Heart right ventricle (tissue), 16 donors: ENCODE measurements at regions not wholly inside any gene's neighbourhood (a gene's known extent, or its start where the extent isn't known, plus 50 kb on each side); places are given as distances from the start of the nearest gene placed in this dataset.

Experiments used
- ATAC-seq, 8 donors: fragments of 200-7000 bp; cut with Tn5 transposase; one replicate each; pipeline ENCODE4 v1.9.1; 2020; ENCODE audit warnings: mild to moderate bottlenecking in 8 of 8, moderate library complexity in 8 of 8, moderate number of reproducible peaks in 1 of 8
- DNase-seq, 2 donors: peaks; one replicate each; pipeline ENCODE4 v3.0.0-alpha.2; 2020
- H3K27ac ChIP-seq, 10 donors: fragments of 200-600 bp; sonication (generic) in 2 of 10; one replicate each; pipeline versions ENCODE4 v1.5.0 to v1.8.0; 2020 to 2022; ENCODE audit warnings: mild to moderate bottlenecking in 3 of 10
- H3K27me3 ChIP-seq, 7 donors: fragments of 200-600 bp; one replicate each; pipeline ENCODE4 v1.8.0; 2021 to 2022; ENCODE audit warnings: mild to moderate bottlenecking in 2 of 7
- H3K36me3 ChIP-seq, 9 donors: fragments of 200-600 bp; sonication (generic) in 1 of 9; one replicate each; pipeline versions ENCODE4 v1.5.0 to v1.8.0; 2020 to 2022; ENCODE audit warnings: mild to moderate bottlenecking in 2 of 9
- H3K4me1 ChIP-seq, 9 donors: fragments of 200-600 bp; sonication (generic) in 1 of 9; one replicate each; pipeline versions ENCODE4 v1.5.0 to v1.8.0; 2020 to 2022; ENCODE audit warnings: mild to moderate bottlenecking in 4 of 9
- H3K4me3 ChIP-seq, 10 donors: fragments of 200-600 bp; sonication (generic) in 2 of 10; one replicate each; pipeline versions ENCODE4 v1.5.0 to v1.8.0; 2020 to 2022; ENCODE audit warnings: mild to moderate bottlenecking in 7 of 10, moderate library complexity in 2 of 10
- H3K9me3 ChIP-seq, 11 donors: fragments of 200-600 bp in 10 of 11; sonication (generic) in 2 of 11; one replicate each; pipeline versions ENCODE4 v1.5.0 to v1.8.0; 2013 to 2022; ENCODE audit warnings: mild to moderate bottlenecking in 2 of 11, control low read depth in 1 of 11, moderate library complexity in 1 of 11
- CTCF ChIP-seq, 9 donors: fragments of 200-600 bp; sonication (generic) in 2 of 9; IDR thresholded peaks; one replicate each; pipeline versions ENCODE4 v1.5.0 to v1.8.0; 2021 to 2022; ENCODE audit warnings: antibody characterized with exemption in 9 of 9, mild to moderate bottlenecking in 5 of 9, moderate library complexity in 1 of 9
- WGBS, 2 donors: extraction: QIAGEN DNeasy Blood & Tissue Kit; methylation state at CpG; one replicate each; pipeline ENCODE4 v1.1.7; 2013; ENCODE audit warnings: inconsistent platforms in 1 of 2; 5-methylcytosine and 5-hydroxymethylcytosine counted together
- intact Hi-C, 10 donors: fragments of 100-400 bp; cut with DNase I; formaldehyde crosslinking; loops; one replicate each; pipeline versions ENCODE4 v1.11.1 to v1.14.2; 2022
- donor health status: Arrhythmogenic right ventricular cardiomyopathy.
- donor health status: ischemic (EF 13 %, LVEDD 7.1; RV severe dilation, severe dysfunction).
- donor health status: healthy with polysubstance abuse.
- donor health status: DM: no; HTN: yes; CAD: no.
- donor health status: DM: no; HTN: no; CAD: no.
- donor health status: ischemic (EF 25% LVEDD 6.9; RV normal size, moderate dysfunction).
- donor health status: ischemic (EF 25% LVEDD 5.7; RV mildly dilated, moderate dysfunction).
- donor health status: healthy.
- donor health status: DM: yes; HTN: yes; CAD: no.
- donor health status: Ischemic cardiomyopathy.
- donor health status: ischemic (EF 35%, LVEDD 5.7; RV mildly dilated, moderate dysfunction).
- donor health status: nonischemic (EF 11% LVEDD 7.7; RV severe dilation, severe dysfunction).
- donor health status: DM: yes; HTN: yes; CAD: no.
- donor health status: PGD.
- donor health status: ischemic (EF 29% LVEDD 5.4; RV normal size, mild dysfunction).
- donor health status: nonischemic (EF 23%, LVEDD 6.1; RV moderate dilation, normal function).

DNA sequence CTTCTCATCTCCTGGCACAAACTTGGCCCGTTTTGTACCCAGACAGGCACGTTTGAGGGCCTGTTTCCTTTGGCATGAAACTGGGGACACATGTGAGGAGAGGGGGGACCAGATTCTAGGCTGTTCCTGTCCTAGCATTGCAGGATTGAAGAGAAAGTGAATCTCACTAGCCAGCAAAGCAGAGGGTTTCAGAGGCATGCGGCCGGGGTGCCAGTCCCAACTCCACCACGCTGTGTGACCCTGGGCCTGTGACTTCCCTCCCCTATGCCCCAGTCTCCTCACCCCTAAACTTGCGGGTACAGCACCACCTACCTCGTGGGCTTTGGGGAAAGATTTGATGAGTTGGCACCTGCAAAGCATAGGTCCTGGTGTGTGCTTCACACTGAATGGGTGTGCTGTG is 53.5 kb upstream of the CIBAR2 start:
- intact Hi-C loops = loop anchor here in 3 of 10 donors (5.0 kb wide), 2 partner anchors 38 to 48 kb away; no protein-coding TSS in a partner anchor
- H3K4me3 ChIP-seq = no peak overlapping the region
- H3K27me3 ChIP-seq = peaks cover 0 to 36% (median 0%) of the 10 kb centered on the region in 7 donors
- TF ChIP-seq CTCF (IDR thresholded peaks at IDR 0.05) = no peak
- H3K27ac ChIP-seq = no peak overlapping the region
- DNase-seq (no peak), ATAC-seq (no peak)
- H3K36me3 ChIP-seq = no peaks in the 10 kb centered on the region
- WGBS, 2 donors = 85 to 92% methylated on average over 7 of the region's 7 CpGs
- no peaks in the 10 kb centered on the region for H3K9me3 ChIP-seq
- peaks cover 7 to 79% (median 53%) of the 10 kb centered on the region in 9 donors for H3K4me1 ChIP-seq

- no peak for TF ChIP-seq CTCF (IDR thresholded peaks at IDR 0.05)
- no peaks in the 10 kb centered on the region for H3K36me3 ChIP-seq
- H3K4me3 ChIP-seq = no peak overlapping the region
- no peak overlapping the region for H3K27ac ChIP-seq
- intact Hi-C loops = loop anchor here in 3 of 10 donors (5.0 kb wide), 2 partner anchors 39 to 49 kb away; no protein-coding TSS in a partner anchor
- DNase-seq (no peak), ATAC-seq (no peak)
- 64 to 72% methylated on average over 7 of the region's 7 CpGs for WGBS, 2 donors
- H3K9me3 ChIP-seq = no peaks in the 10 kb centered on the region
- peaks cover 7 to 79% (median 53%) of the 10 kb centered on the region in 9 donors for H3K4me1 ChIP-seq
- peaks cover 0 to 41% (median 0%) of the 10 kb centered on the region in 7 donors for H3K27me3 ChIP-seq
Observed at GRCh38 chr16:85166281-85166680, 54.0 kb upstream of the CIBAR2 start.

DNA sequence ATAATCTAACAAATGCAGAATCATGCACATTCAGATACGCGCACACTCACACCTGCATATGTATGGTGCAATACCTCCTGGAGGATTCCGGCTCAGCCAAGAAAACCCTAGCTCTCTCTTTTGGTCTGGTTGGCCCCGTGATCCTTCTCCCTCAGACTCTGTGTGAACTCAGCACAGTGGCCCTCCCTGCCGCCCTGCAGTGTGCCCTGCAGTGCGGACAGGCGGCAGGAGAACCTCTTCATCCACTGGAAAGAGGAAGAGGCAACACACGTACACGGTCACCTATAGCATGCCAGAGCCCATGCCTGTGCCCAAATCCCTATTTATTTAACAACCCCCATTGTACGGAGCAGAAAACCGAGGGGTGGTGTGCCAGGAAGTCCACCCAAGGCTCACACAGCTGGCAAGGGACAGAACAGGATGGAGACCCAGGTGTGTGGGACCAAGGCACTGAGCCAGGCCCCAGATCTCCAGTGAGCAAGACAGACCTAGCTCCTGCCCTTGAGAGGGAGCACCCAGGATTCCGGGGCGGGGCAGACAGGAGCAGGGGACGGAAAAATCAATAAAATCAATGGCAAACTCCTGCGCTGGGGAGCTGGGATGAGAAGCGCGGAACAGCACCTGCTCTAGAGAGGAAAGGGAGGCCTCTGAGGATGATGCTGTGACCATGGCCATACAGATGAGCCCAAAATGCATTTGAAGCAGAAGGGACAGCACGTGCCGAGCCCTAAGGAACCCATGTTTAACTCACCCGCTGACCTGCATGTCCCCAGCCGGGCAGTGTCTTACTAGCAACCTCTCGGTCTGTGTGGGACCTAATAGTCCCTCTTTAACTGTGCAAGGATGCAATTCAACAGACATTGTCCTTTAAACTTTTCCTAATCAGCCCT is 54.7 kb upstream of the CIBAR2 start:
- Histone ChIP-seq H3K4me1 (peaks cover 7 to 79% (median 56%) of the 10 kb centered on the region in 9 donors), H3K36me3 (no peaks in the 10 kb centered on the region), H3K27me3 (peaks cover 0 to 47% (median 0%) of the 10 kb centered on the region in 7 donors), H3K9me3 (no peaks in the 10 kb centered on the region), H3K4me3 (no peak overlapping the region), H3K27ac (no peak overlapping the region)
- 89 to 90% methylated on average over 22 of the region's 22 CpGs for WGBS, 2 donors
- ATAC-seq = no peak
- no peak for DNase-seq
- no peak for TF ChIP-seq CTCF (IDR thresholded peaks at IDR 0.05)
- intact Hi-C loops = loop anchor here in 3 of 10 donors (5.0 kb wide), 2 partner anchors 40 to 50 kb away; no protein-coding TSS in a partner anchor

GRCh38 chr16:85167589-85168537 is 55.6 kb upstream of the CIBAR2 start:
- peaks cover 4 to 79% (median 56%) of the 10 kb centered on the region in 9 donors for H3K4me1 ChIP-seq
- H3K9me3 ChIP-seq = no peaks in the 10 kb centered on the region
- no peak for TF ChIP-seq CTCF (IDR thresholded peaks at IDR 0.05)
- intact Hi-C loops = loop anchor here in 3 of 10 donors (5.0 kb wide), 2 partner anchors 41 to 51 kb away; no protein-coding TSS in a partner anchor
- H3K27ac ChIP-seq = peak overlapping the region in 8 of 10 donors; percentile 52 to 79 (median 70)
- DNase-seq (no peak), ATAC-seq (peak in 1 of 8 donors; percentile 1)
- H3K27me3 ChIP-seq = peaks cover 0 to 56% (median 0%) of the 10 kb centered on the region in 7 donors
- no peaks in the 10 kb centered on the region for H3K36me3 ChIP-seq
- 77 to 78% methylated on average over 22 of the region's 22 CpGs for WGBS, 2 donors
- H3K4me3 ChIP-seq = peak overlapping the region in 7 of 10 donors; percentile 32 to 57 (median 47)
